HEK293T (cell line): ENCODE measurements at regions not wholly inside any gene's neighbourhood (a gene's known extent, or its start where the extent isn't known, plus 50 kb on each side); places are given as distances from the start of the nearest gene placed in this dataset.

Experiments used
- CTCF ChIA-PET: fragments of 350-600 bp; formaldehyde crosslinking; extraction: SDS; loops from one replicate; lab custom pipeline; 2021; ENCODE audit warnings: antibody characterized with exemption, inconsistent platforms; lab: Yijun Ruan, JAX
- POLR2A ChIA-PET: fragments of 350-600 bp; formaldehyde crosslinking; extraction: SDS; loops from one replicate; lab custom pipeline; 2020; ENCODE audit warnings: antibody characterized with exemption, inconsistent platforms; lab: Yijun Ruan, JAX
- DNase-seq: peaks from one replicate; pipeline ENCODE4 v3.0.0; 2012; ENCODE audit warnings: mixed read lengths; ENCODE audit errors: extremely low spot score
- ARNT ChIP-seq: fragments of 450-650 bp; IDR thresholded peaks from 2 replicates; pipeline ENCODE4 v1.6.1; 2017; ENCODE audit warnings: mild to moderate bottlenecking
- BHLHE40 ChIP-seq: fragments of 450-650 bp; IDR thresholded peaks from 2 replicates; pipeline ENCODE4 v1.6.1; 2016; ENCODE audit warnings: mild to moderate bottlenecking, moderate library complexity, borderline replicate concordance
- CTBP1 ChIP-seq: fragments of 450-650 bp; IDR thresholded peaks from 2 replicates; pipeline ENCODE4 v1.6.1; 2016; ENCODE audit warnings: borderline replicate concordance
- ELF4 ChIP-seq: fragments of 450-650 bp; IDR thresholded peaks from 2 replicates; pipeline ENCODE4 v1.6.1; 2017; ENCODE audit warnings: antibody characterized with exemption
- FOXA1 ChIP-seq: fragments of 450-650 bp; IDR thresholded peaks from 2 replicates; pipeline ENCODE4 v1.6.1; 2016; ENCODE audit warnings: mild to moderate bottlenecking
- FOXK2 ChIP-seq: fragments of 450-650 bp; IDR thresholded peaks from 2 replicates; pipeline ENCODE4 v1.6.1; 2016; ENCODE audit warnings: mild to moderate bottlenecking
- FOXM1 ChIP-seq: fragments of 450-650 bp; IDR thresholded peaks from 2 replicates; pipeline ENCODE4 v1.6.1; 2017; ENCODE audit warnings: mild to moderate bottlenecking, borderline replicate concordance
- HDGF ChIP-seq: fragments of 450-650 bp; IDR thresholded peaks from 2 replicates; pipeline ENCODE4 v1.6.1; 2017; ENCODE audit warnings: antibody characterized with exemption, borderline replicate concordance
- L3MBTL2 ChIP-seq: fragments of 450-650 bp; conservative IDR thresholded peaks from 2 replicates; pipeline ENCODE4 v1.6.1; 2016; ENCODE audit warnings: mild to moderate bottlenecking
- LEF1 ChIP-seq: fragments of 450-650 bp; IDR thresholded peaks from 2 replicates; pipeline ENCODE4 v1.6.1; 2017; ENCODE audit warnings: mild to moderate bottlenecking, borderline replicate concordance
- NFRKB ChIP-seq: fragments of 450-650 bp; IDR thresholded peaks from 2 replicates; pipeline ENCODE4 v1.6.1; 2016; ENCODE audit warnings: mild to moderate bottlenecking, moderate library complexity
- PKNOX1 ChIP-seq: fragments of 450-650 bp; IDR thresholded peaks from 2 replicates; pipeline ENCODE4 v1.6.1; 2016
- SP1 ChIP-seq: fragments of 450-650 bp; IDR thresholded peaks from 2 replicates; pipeline ENCODE4 v1.6.1; 2017
- SUZ12 ChIP-seq: fragments of 450-650 bp; IDR thresholded peaks from 2 replicates; pipeline ENCODE4 v1.6.1; 2016; ENCODE audit warnings: mild to moderate bottlenecking
- TARDBP ChIP-seq: fragments of 450-650 bp; IDR thresholded peaks from 2 replicates; pipeline ENCODE4 v1.6.1; 2016
- ZNF384 ChIP-seq: fragments of 450-650 bp; IDR thresholded peaks from 2 replicates; pipeline ENCODE4 v1.6.1; 2016

DNA sequence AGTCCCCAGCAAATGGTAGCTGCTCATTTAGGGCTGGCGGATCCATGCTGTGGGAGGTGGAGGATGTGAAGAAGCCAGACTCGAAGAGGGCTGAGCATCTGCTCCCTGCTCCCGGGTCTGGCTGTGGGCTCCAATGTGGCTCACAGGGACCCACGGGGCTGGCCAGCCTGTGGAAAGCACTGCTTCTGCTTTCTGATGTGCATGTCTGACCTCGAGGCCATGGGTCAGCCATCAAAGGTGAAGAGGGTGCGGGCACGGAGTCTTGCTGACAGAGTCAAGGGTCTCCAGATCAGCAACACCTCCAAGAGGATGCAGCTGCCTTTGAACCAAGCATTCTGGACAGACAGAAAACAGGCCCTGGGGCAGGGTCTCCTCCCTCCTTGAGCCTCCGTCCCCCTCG lies 178.2 kb downstream of the INHBB start:
- ChIA-PET CTCF (no interaction called here), POLR2A (no interaction called here)
- no peak for DNase-seq
- TF ChIP-seq ELF4, result no peak
- TF ChIP-seq HDGF, result no peak

DNA sequence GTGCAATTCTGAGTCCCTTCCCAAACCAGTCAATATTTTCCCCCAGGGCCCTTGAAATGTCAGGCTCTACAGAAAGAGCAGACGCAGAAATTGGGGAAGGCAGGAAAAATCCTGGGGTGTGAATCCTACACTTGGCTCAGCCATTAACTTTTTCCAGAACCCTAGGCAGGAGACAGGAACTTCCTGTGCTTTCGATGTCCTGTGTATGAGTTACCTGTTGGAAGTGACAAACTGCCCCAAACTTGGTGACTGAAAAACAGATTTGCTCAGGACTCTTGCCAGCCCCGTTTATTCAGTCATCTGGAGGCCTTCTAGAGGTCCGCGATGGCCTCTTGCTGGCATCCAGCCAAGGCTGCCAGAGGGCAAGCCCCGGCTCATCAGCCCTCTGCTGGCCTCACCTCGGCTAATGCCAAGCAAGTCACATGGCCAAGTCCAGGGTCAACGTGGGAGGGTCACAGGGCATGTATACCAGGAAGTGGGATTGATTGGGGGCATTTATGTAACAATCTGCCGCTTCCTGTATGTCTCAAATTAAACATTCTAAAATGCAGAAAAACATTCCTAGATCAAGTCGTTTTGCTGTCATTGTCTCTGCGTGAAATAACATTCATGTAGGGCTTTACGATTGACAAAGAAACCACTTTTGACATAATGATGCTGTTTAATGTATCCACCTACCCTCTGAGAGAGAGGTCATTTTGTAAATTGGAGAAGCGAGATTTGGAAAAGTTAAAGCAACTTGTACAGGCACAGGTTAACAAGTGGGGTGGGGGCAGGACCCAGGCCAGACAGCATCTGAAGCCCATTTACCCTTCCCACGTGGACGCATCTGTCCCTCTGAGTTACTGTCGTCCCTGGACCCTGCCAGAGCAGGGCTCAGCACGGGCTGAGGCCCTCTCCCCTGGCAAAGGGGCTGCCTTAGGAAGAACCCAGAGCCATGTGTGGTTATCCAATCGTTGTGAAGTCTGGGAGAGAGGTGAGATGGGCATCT lies 179.4 kb downstream of the INHBB start:
- POLR2A ChIA-PET, result no interaction called here
- no peak for DNase-seq
- CTCF ChIA-PET, result no interaction called here
- TF ChIP-seq ARNT, result no peak
- TF ChIP-seq HDGF, result no peak

- no peak for TF ChIP-seq SP1
- TF ChIP-seq TARDBP, result no peak
- no peak for TF ChIP-seq ZNF384
- no peak for TF ChIP-seq FOXA1
- no peak for TF ChIP-seq LEF1
- TF ChIP-seq BHLHE40, result no peak
- no peak for TF ChIP-seq PKNOX1
- no peak for TF ChIP-seq ARNT
- TF ChIP-seq SUZ12, result no peak
- no peak for TF ChIP-seq HDGF
- no peak for TF ChIP-seq FOXM1
- TF ChIP-seq CTBP1, result no peak
- TF ChIP-seq FOXK2, result no peak
- ChIA-PET POLR2A (no interaction called here), CTCF (no interaction called here)
- DNase-seq, result no peak
Measured at GRCh38 chr2:120526047-120526562, 180.2 kb downstream of the INHBB start.

- POLR2A ChIA-PET, result no interaction called here
- TF ChIP-seq ARNT (no peak), LEF1 (no peak), L3MBTL2 (no peak)
- CTCF ChIA-PET, result no interaction called here
Measured at GRCh38 chr2:120526997-120527945, 181.3 kb downstream of the INHBB start.

GRCh38 chr2:120528051-120528692 lies 182.2 kb downstream of the INHBB start:
- ChIA-PET POLR2A (no interaction called here), CTCF (no interaction called here)
- no peak for TF ChIP-seq FOXA1
- no peak for TF ChIP-seq PKNOX1
- TF ChIP-seq ARNT, result no peak
- no peak for TF ChIP-seq FOXK2
- no peak for TF ChIP-seq SP1
- TF ChIP-seq HDGF, result no peak
- TF ChIP-seq ZNF384, result no peak
- TF ChIP-seq NFRKB, result no peak
- TF ChIP-seq L3MBTL2, result no peak
- no peak for TF ChIP-seq FOXM1
- TF ChIP-seq BHLHE40, result no peak
- TF ChIP-seq ELF4, result no peak
- TF ChIP-seq TARDBP, result no peak
- no peak for TF ChIP-seq LEF1
- no peak for TF ChIP-seq SUZ12
- no peak for DNase-seq

More at GRCh38 chr2:120526997-120527945, 181.3 kb downstream of the INHBB start:
- DNase-seq, result no peak

DNA sequence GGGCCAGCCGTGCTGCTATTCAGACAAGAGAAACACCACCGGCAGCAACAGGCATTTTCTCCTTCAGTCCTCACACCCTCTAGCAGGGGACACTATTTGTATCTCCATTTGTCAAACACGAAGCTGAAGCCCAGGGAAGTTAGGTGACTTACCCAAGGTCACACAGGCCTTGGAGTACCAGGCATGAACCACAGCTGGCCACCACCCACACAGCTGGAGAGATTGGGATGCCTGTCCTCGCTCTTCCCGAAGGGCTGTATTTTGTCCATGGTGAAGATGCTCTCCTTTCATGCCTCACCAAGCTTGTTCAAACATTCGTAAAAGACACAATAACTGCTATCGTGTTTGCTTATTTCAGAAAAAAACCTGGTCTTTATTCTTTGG lies 182.7 kb downstream of the INHBB start:
- POLR2A ChIA-PET, result no interaction called here
- DNase-seq, result no peak
- no peak for TF ChIP-seq ARNT
- TF ChIP-seq PKNOX1, result no peak
- no peak for TF ChIP-seq SUZ12
- CTCF ChIA-PET, result no interaction called here
